ENCODE measurements at regions not wholly inside any gene's neighbourhood (a gene's known extent, or its start where the extent isn't known, plus 50 kb on each side); places are given as distances from the start of the nearest gene placed in this dataset.

DNA sequence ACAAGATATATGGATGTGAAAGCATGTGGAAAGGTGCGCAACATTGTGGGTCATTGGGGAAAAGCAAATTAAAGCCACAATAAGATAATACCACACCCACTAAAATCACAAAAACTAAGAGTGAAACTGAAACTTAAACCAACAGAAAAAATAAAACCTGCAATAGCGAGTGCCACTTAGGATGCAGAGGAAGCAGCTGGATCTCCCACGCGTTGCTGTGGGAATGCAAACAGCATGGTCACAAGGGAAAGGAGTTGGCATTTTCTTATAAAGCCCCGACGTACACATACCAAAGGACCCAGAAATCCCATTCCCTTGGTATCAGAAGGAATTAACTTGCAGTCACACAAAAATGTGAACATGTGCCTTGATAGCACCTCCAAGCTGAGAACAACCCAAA lies 712.0 kb downstream of the TBC1D22A start:
- DNase-seq (ENCODE audit: low spot score), result no peak

DNA sequence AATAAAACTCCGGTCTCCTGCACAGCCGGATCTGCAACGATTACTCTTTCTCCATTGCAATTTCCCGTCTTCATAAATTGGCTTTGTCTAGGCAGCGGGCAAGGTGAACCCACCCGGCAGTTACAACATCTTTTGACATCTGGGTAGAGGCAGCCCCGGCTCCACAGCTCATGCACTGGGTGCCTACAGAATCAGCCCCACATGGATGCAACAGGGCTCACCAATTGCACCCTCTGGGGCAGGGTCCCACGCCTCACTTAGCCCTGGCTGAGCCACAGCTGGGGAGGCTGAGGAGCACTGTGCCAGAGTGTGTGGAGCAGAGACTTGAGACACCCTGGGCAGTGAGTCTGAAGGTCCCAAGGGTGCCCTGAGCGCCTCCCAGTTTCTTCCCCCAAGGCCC lies 710.2 kb downstream of the TBC1D22A start:
- no peak for DNase-seq (ENCODE audit: low spot score)

DNA sequence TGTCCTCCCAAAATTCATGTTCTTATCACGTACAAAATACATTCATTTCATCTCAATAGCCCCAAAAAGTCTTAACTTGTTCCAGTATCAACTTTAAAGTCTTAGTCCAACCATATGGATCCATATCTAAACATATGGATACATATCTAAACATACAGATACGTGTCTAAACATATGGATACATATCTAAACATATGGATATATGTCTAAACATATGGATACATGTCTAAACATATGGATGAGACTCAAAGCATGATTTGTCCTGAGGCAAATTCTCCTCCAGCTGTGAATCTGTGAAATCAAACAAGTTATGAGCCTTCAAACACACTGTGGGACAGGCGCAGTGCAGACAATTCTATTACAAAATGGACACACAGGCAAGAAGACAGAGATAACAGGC lies 709.0 kb downstream of the TBC1D22A start:
- DNase-seq (ENCODE audit: low spot score), result no peak

DNA sequence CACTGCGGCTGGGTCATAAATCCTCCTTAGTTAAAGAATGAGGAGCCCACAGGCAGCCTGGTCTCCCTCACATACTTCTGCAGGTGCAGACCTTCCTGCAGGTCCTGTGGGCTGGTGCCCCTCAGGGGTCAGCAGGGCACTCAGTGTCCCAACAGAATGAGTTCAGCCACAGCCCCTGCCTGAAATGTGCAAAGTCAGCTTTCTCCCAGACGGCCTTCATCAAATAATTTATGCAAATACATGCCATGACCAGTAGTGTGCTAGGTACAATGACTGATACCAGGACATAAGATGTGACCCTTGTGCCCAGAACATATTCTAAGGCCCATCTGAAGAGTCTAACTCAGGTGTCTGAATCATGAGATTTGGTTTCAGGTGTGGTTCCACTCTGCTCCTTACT lies 703.4 kb downstream of the TBC1D22A start:
- DNase-seq (ENCODE audit: low spot score), result no peak

DNA sequence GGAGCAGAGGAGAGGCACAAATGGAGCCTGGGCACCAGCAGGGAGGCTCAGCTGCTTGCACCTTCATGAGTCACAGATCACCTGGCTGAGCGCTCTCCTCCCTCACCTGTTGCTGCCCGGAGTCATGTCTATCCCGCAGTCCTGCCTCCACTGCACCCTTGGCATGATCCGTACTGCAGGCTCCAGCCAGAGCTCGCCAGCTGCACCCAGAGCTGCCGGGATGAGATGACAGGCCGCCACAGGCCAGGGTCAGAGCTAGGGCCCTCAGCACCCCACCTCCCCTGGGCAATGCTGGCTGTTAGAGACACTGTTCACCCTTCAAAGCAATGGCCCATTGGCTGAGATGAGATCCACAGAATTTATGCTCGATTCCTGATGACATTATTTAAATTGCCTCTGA lies 702.8 kb downstream of the TBC1D22A start:
- DNase-seq (ENCODE audit: low spot score), result no peak

DNA sequence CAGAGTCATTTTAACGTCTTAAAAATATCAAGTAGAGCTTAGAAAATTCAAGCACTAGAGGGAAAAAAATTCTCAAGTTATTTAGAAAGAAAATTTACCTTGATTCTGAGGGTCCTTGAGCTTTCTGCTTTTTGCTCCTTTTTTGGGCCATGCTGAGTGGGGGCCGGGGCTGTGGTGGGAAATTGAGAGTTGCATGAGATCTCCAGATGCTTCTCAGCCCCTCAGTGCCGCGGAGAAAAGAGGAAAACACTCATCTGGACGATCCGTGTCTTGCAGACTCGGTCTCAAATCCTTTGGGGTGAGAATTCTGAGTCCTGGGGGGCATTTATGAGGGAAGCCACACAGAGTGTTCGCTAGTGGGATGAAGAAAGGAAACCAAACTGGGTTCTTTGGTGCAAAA lies 700.8 kb downstream of the TBC1D22A start:
- no peak for DNase-seq (ENCODE audit: low spot score)

DNA sequence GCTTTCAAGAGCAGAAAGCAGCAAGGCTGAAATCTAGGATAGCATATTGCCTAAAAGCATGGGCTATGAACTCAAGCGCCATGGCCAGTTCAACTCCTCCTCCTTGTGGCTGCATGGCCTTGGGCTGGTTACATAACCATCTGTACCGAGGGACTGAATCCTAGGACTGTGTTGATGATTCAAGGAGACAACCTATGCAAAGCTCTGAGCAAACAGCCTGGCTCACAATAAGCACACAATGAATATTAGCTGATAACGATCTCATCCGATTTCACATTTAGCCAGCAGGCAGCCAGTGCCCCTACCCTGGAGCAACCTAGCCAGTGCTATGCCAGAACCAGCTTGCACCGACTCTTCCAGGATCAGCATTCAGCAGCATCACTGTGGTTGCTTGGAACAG lies 698.4 kb downstream of the TBC1D22A start:
- DNase-seq (ENCODE audit: low spot score), result no peak

DNA sequence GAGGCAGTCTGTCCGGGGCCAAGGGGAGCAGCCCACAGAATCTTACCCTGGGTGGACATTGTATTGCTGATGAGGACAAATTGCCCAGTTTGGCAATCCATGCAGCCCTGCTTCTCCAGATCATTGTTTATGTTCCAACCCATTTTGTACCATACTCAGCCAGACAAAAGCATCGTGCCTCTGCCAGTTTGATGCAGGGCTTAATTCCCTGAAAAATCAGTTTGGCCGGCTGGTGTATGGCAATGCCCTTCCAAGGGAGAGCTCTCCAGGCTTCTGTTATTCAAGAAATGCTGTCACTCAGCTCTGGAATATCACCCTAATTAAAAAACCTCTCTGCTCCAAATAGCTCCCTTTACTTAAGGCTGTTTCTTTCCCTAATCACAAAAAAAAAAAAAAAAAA lies 697.7 kb downstream of the TBC1D22A start:
- no peak for DNase-seq (ENCODE audit: low spot score)

DNA sequence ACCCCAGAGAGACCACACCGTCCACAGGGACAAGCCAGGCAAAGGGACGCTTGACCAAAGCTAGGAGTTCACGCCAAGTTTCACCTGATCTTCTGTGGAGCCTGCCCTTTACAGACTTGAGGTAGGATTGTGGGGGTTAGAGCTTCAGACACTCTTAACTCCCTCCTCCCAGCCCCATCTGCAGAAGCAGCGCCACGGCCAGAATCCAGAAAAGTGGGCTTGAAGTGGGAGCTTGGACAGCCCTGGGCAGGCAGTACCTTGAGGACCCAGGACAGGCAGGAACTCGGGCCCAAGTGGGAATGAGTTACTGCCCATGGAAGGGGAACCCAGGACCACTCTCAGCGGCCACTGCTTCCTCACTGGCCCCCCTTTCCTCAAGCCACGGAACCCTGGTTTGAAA lies 695.9 kb downstream of the TBC1D22A start:
- no peak for DNase-seq (ENCODE audit: low spot score)

DNA sequence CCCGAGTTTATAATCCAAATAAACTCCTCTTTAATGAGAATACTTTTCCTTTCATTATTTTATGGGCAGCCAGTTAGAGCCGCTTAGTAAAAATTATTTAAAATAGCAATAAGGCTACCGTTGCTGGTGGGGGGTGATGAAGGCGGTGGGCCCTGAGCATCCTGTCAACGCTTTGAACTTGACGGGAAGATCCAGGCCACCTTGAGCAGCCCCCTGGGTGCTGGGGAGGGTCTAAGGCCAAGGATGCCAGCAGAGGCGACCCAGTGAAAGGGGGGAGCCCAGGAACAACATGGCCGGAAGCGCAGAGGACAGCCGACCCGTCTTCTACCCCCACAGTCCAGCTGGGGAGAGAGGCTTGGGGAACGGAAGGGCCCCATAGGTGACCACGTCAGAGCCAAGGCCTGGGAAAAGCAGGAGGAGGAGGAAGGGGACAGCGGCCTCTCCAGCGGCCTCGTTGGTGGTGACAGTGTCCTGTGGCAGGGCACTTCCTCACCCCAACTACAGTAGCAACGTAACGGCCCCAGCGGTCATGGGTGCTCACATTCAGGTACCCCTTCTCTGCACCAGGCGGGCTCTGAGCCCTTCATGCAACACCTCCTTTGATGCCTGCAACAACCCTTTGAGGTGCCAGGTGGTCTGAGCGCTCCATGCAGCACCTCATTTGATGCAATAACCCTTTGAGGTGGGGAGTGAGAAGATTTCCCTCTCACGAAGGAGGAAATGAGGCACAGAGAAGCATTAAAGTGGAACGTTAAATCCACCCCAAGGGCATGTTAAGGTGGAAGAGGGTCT lies 695.3 kb downstream of the TBC1D22A start:
- no peak for DNase-seq (ENCODE audit: low spot score)

DNA sequence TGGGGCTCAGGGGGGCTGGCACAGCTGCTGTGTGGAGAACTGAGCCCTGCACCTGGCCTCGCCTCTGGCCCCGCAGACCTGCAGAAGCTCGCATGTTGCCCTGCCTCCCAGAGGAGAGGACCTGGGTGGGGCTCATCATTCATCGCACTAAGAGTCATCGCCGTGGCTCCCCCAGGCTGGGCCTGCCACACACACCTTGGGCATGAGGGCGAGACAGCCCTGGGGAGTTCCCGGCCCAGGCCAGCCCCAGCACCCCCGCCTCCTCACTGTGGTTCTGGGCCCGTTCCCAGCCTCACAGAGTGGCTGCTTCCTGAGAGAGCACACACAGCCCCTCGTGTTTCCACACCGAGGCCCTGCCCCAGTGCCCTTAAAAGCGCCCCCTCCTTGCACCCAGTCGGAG lies 694.6 kb downstream of the TBC1D22A start:
- DNase-seq (ENCODE audit: low spot score), result no peak

DNA sequence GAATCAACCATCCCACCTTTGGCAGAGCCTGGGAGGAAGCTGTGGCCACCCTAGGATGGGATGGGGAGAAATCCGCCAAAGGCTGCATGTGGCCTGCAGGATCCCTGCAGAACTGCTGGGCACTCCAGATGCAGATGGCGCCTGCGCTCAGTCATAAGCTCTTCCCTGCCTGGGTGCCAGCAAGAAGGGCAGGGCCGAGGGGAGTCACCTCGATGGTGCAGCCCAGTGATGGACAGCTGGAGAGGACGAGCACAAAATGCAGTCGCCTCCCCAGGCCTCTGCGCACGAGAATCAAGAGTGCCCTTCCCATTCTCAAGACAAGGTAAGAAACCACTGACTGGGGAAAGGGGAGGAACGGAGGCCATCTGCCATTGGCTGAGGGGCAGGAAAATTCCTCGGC lies 693.6 kb downstream of the TBC1D22A start:
- DNase-seq (ENCODE audit: low spot score), result no peak

DNA sequence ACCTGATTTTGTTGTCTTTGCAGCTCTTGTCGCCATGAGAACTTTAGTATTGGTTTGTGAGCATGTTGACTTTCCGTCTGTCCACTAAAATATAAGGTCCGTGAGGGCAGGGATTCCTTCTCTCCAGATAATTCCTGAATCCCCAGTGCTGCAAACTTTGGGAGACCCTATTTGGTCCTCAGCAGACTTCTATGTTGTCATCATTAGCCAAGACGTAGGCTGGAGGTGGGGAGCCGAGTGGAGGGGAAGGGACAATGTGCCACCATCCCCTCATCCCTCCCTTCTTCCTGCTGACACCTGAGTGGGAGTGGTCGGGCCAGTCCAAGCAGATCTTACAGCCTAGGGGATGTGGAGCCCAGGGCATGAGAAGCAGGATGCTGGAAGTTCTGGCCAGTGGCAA lies 690.6 kb downstream of the TBC1D22A start:
- DNase-seq (ENCODE audit: low spot score), result no peak

DNA sequence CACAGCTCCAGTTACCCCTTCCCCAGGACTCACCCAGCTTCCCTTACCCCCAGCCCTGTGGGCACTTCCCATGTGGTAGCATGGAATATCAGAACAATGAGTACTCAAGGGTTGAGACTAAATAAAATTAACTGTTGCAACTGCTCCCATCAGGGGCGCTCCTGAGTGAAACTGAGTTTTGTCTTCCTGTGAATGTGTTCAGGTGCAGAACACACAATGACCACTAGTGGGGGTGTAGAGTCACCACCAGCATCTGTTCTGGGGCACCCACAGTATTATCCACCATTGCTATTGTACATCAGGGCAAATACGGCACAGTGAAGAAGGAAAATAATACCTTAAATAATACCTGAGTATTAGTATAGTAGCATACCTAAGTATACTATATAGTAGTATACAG lies 689.7 kb downstream of the TBC1D22A start:
- DNase-seq (ENCODE audit: low spot score), result no peak

DNA sequence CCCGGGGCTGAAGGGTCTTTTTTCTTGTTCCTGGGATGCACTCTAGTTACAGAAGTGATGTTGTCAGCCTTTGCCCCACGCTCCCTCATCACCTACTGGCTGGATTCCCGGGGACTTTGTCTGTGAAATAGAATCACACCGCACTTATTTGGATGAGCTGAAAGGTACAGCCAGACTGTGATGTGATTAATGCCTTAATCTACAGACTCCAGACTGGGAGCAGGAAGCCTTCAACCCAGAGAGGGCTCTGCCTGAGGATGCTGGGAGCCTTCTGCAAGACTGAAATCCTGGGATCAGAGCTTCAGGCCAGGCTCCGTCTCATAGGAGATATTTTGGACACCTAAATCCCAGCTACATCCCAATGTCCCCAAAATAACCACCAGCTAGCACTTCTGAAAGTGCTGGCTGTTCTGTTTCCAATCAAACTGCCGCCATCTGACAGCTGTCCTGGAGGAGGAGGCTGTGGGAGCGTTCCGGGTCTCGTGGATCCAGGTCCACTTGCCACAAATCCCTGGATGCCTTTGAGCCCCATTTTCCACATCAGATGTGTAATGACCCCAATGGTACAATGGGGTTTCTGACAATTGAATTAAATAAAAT lies 688.5 kb downstream of the TBC1D22A start:
- no peak for DNase-seq (ENCODE audit: low spot score)

DNA sequence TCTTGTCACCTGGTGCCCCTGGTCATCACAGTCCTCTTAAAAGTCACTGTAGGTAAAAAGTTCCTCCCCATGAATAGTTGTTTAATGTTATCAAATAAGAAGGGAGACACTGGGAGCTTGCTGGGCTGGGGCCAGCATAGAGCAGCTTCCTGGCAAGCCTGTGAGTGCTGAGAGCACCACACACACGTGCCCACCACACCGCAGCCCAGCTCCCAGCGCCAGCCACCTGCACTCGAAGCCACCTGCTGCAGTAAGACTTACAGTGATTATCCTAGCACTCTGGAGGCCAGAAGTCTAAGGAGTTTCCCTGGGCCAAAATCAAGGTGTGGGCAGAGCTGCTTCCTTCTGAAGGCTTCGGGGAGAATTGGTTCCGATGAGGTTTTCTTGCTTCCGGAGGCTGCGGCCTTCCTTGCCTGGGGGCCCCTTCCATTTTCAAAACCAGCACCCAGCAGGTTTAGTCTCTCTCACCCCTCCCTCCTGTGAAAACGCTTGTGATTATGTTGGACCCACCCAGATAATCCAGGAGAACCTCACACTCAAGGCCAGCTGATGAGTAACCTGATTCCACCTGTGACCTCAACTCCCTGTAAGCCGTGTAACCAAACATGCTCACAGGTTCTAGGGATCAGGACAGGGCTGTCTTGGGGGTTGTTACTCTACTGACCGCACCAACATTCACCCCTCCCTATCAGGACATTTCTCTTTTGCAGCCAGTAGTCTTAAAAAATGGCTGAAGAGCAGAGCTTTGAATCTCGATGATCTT lies 687.2 kb downstream of the TBC1D22A start:
- DNase-seq (ENCODE audit: low spot score), result no peak

DNA sequence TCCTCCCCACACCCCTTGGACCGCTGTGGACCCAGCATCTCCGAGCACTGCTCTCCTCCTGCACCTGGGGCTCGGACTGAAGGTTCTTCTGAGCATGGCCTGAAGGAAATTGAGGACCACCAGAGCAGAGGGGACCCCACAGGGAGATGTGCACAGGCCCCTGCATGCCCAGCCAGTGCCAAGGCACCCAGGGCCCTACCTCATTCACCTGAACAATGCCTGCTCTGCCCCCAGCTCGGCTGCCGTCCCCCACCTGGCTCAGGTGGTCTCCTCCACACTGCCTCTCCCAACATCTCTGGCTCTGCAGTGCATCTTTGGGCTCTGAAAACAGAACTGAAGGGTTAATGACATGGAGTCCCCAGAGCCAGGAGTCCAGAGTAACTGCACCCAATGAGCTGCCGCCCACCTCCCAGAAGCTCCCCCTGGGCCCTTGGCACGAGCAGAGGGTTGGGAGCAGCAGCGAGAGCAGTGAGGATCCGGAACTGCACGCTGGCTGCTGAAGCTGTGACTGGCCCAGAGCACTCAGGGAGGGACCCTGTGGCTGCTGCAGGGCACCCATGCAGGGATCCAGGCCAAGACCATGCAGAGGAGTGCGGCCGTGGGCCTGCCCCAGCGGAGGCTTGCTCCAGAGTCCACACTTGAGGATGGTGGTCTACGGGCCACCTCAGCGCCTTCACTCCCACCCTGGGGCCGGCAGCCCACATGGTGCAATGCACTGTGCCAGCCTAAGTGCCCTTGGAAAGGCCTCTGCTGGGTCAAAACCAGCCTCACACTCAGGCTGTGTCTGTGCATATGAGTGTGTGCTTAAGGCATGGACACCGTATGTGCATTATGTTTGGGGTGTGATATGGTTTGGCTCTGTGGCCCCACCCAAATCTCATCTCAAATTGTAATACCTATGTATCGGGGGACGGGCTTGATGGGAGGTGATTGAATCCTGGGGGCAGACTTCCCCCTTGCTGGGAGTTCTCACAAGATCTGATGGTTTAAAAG lies 686.1 kb downstream of the TBC1D22A start:
- no peak for DNase-seq (ENCODE audit: low spot score)

DNA sequence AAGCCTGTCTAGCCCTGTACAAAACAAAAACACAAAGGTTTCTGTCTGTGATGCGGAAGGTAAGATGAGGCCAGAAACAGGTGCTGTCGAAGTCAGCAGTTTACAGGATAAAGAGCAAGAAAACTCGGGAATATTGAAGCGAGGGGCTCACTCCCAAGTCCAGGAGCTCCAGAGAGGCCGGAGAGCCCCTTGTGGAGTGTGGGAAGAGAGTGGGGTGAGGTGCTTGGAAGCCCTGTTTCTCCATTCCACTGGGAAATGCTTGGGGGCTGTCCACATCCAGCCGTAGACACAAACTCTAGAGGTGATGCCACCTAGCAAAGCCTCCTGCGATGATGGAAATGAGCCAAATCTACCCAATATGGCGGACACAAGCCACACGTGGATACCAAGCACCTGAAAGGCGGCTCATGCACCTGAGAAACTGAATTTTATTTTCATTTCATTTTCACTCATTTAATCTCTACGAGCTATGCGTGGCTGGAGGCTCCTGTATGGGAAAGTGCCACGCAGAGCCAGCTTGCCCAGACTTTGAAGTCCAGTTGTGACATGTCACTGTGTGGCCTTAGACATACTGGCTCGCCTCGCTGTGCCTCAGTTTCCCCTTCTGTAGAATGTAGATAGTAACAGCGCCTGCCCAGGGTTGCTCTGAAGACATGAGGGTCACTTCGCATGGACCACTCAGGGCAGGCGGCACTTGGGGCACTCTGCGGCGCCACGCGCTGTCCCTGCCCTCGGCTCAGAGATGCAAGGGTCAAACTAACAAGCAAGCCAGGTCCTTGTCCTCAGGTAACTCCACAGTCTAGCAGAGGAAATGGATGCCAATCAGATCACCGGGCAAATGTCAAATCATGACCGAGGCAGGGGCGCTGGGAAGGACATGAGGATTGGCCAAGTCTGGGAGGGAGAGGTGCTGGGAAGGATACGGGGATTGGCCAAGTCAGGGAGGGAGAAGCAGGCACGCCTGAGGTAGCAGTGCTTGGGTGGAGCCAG lies 684.7 kb downstream of the TBC1D22A start:
- DNase-seq (ENCODE audit: low spot score), result no peak

DNA sequence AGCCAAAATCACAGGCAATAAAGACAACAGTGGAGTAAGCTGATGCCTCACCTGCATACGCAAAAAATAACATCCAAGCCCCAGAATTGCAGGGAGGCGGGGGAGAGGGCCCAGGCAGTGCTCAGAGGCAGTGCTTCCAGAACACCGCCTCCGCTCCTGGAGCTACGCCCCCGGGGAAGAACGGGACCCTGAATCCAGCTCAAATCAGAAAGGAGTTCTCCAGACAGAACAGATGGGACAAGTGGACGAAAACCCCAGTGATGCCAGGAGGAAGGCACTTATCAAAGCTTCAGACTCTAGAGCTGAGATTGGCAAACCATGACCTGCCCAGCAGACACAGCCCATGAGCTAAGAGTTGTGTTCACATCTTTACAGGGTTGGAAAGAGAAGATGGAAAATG lies 683.9 kb downstream of the TBC1D22A start:
- no peak for DNase-seq (ENCODE audit: low spot score)

DNA sequence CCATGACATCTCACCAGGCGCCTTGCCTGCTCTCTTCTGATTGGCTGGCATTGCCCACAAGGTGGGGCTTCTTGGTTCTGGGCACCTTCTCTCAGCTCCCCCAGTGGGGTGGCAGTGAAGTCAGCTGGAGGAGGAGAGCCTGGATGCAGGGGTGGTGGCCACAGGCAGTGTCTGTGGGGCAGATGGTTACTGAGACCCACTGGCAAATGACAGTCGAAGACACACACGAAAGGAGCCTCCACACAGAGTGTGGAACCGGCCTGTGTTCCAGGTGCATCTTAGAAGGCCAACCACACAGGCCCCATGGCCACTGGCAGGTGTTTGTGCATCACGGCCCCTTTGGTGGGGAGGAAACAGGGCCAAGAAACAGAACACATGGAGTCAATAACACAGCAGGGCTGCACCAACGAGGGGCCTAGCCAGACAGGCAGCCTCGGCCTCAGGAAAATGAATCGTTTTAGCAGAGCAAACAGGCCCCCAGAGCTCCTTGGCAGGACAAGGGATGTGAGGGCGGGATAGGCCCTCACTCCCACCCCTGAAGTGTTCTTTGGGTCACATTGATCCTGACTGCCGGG lies 683.4 kb downstream of the TBC1D22A start:
- no peak for DNase-seq (ENCODE audit: low spot score)

Data from CD4-positive, alpha-beta T cell treated with Interleukin-2 at 100 ng/mL for 4 hours (primary cell).